ENCODE measurements at regions not wholly inside any gene's neighbourhood (a gene's known extent, or its start where the extent isn't known, plus 50 kb on each side); places are given as distances from the start of the nearest gene placed in this dataset.
"Not testable (repeated sequence)": the region's sequence is repeated elsewhere in the genome, so short reads cannot be mapped to it uniquely, and the experiment has no call there.

DNA sequence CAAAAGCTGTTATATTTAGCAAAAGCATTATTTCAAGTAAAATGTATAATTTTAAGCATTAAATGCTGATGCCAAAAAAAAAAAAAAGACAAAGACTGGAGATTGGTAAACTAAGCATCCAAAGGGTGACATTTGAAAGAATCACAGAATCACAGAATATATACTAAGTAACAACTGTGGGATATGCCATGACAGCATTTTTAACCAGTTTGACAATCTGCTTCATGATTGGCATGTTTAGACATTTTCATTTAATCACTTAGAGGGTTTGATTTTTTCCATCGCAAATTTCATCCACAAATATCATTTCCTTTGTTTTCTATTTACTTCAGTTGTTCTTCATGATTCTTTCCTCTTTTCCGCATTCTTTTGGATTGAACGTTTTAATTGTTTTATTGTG lies 66.9 kb upstream of the TMEM18 start:
- H2BK5ac ChIP-seq (ENCODE audit: low read depth, low read length, poor library complexity, severe bottlenecking): no peak overlapping the region
- H2AFZ ChIP-seq (ENCODE audit: low read depth, low read length): no peak overlapping the region
- no peak overlapping the region for H3K18ac ChIP-seq (ENCODE audit: low read depth in 1 of 2, low read length in 2 of 2)
- H3K23ac ChIP-seq (ENCODE audit: low read length in 2 of 2): no peak overlapping the region
- peaks cover 21% of the 10 kb centered on the region for H3K79me1 ChIP-seq (replicated peaks; ENCODE audit: low read length, poor library complexity, severe bottlenecking)
- H2AK5ac ChIP-seq (ENCODE audit: low read length, severe bottlenecking): no peak overlapping the region
- H3K4me2 ChIP-seq (ENCODE audit: low read length, poor library complexity, severe bottlenecking): no peak overlapping the region
- no peak overlapping the region for H3K4me3 ChIP-seq (ENCODE audit: insufficient read depth in 1 of 2, low read depth in 1 of 2, low read length in 2 of 2)
- 83% methylated on average over 2 of the region's 3 CpGs for WGBS
- H3K9ac ChIP-seq (ENCODE audit: low read length): no peak overlapping the region
- peaks cover 0 to 12% of the 10 kb centered on the region in 2 experiments for H3K36me3 ChIP-seq (ENCODE audit: control insufficient read depth in 1 of 2, insufficient read depth in 2 of 2, low read depth in 1 of 2, low read length in 2 of 2)
- no peak overlapping the region for H4K91ac ChIP-seq (ENCODE audit: low read length)
- no peak overlapping the region for H3K14ac ChIP-seq (ENCODE audit: low read length in 2 of 2)
- no peak overlapping the region for H3K4ac ChIP-seq (ENCODE audit: low read depth in 1 of 2, low read length in 2 of 2)
- H3K27me3 ChIP-seq (ENCODE audit: control insufficient read depth in 1 of 2, insufficient read depth in 1 of 2, low read length in 2 of 2): peaks cover 0 to 9% of the 10 kb centered on the region in 2 experiments
- no peak overlapping the region for H3K27ac ChIP-seq (ENCODE audit: low read length, poor library complexity, severe bottlenecking)
- no peak for DNase-seq
- H4K8ac ChIP-seq (ENCODE audit: low read length): no peak overlapping the region
- H3K9me3 ChIP-seq (ENCODE audit: control insufficient read depth, low read length): peaks cover 3% of the 10 kb centered on the region
- H3K4me1 ChIP-seq (ENCODE audit: control insufficient read depth, insufficient read depth, low read depth, low read length): peaks cover 10% of the 10 kb centered on the region
- H2BK15ac ChIP-seq (ENCODE audit: low read depth, poor library complexity, severe bottlenecking): no peak overlapping the region
- no peak overlapping the region for H2BK120ac ChIP-seq (ENCODE audit: low read depth, low read length)
- H2BK12ac ChIP-seq (ENCODE audit: low read length in 2 of 2): no peak overlapping the region

DNA sequence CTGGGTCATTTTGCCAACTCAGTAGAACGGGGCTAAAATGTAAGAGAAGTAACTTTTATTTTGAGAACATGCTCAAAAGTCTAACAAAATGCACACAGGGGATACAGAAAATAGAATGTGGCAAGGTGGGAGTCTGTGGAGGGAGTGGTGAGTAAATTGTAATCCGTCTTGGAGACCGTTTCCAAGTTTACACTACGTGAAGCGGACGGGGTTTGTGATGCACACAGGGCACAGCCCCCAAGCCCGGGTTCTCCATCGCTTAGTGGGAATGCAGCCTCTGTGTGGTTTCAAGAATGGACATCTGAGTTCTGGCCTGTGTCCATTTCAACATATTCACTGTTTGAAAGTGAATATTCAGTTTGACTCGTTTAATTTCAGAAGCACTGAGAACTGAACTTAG lies 65.0 kb upstream of the TMEM18 start:
- Histone ChIP-seq H2BK15ac (ENCODE audit: low read depth, poor library complexity, severe bottlenecking) (no peak overlapping the region), H3K9ac (ENCODE audit: low read length) (no peak overlapping the region), H3K18ac (ENCODE audit: low read depth in 1 of 2, low read length in 2 of 2) (no peak overlapping the region), H3K4me3 (ENCODE audit: insufficient read depth in 1 of 2, low read depth in 1 of 2, low read length in 2 of 2) (no peak overlapping the region), H3K36me3 (ENCODE audit: control insufficient read depth in 1 of 2, insufficient read depth in 2 of 2, low read depth in 1 of 2, low read length in 2 of 2) (peaks cover 0 to 4% of the 10 kb centered on the region in 2 experiments), H2AFZ (ENCODE audit: low read depth, low read length) (no peak overlapping the region), H3K27ac (ENCODE audit: low read length, poor library complexity, severe bottlenecking) (no peak overlapping the region), H4K8ac (ENCODE audit: low read length) (no peak overlapping the region), H3K4ac (ENCODE audit: low read depth in 1 of 2, low read length in 2 of 2) (no peak overlapping the region), H3K23ac (ENCODE audit: low read length in 2 of 2) (no peak overlapping the region), H3K79me1 (replicated peaks; ENCODE audit: low read length, poor library complexity, severe bottlenecking) (peaks cover 21% of the 10 kb centered on the region), H3K27me3 (ENCODE audit: control insufficient read depth in 1 of 2, insufficient read depth in 1 of 2, low read length in 2 of 2) (peaks cover 0 to 9% of the 10 kb centered on the region in 2 experiments), H4K91ac (ENCODE audit: low read length) (no peak overlapping the region), H2BK12ac (ENCODE audit: low read length in 2 of 2) (no peak overlapping the region), H2BK120ac (ENCODE audit: low read depth, low read length) (no peak overlapping the region), H3K9me3 (ENCODE audit: control insufficient read depth, low read length) (peaks cover 3% of the 10 kb centered on the region), H3K4me1 (ENCODE audit: control insufficient read depth, insufficient read depth, low read depth, low read length) (peaks cover 10% of the 10 kb centered on the region), H3K4me2 (ENCODE audit: low read length, poor library complexity, severe bottlenecking) (peak overlapping the region; percentile 13), H2AK5ac (ENCODE audit: low read length, severe bottlenecking) (no peak overlapping the region), H3K14ac (ENCODE audit: low read length in 2 of 2) (no peak overlapping the region), H2BK5ac (ENCODE audit: low read depth, low read length, poor library complexity, severe bottlenecking) (no peak overlapping the region)
- WGBS: 91% methylated on average over 8 of the region's 9 CpGs
- no peak for DNase-seq

DNA sequence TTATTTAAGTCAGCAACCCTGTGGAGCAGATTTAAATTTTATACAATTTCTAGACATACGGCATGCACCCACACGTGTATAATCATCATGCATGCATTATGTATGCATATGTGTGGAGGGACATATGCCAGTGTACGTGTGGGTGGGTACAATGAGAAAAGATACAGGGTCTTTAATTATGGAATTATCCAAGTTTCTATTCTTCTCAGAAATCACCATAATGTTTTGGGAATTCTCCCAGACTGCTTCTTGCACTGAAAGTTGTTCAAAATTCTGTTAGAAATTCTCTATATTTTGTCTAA lies 63.9 kb upstream of the TMEM18 start:
- Histone ChIP-seq H3K18ac (ENCODE audit: low read depth in 1 of 2, low read length in 2 of 2) (no peak overlapping the region), H4K8ac (ENCODE audit: low read length) (no peak overlapping the region), H2AFZ (ENCODE audit: low read depth, low read length) (no peak overlapping the region), H2AK5ac (ENCODE audit: low read length, severe bottlenecking) (no peak overlapping the region), H3K27ac (ENCODE audit: low read length, poor library complexity, severe bottlenecking) (peak overlapping the region; percentile 47), H2BK5ac (ENCODE audit: low read depth, low read length, poor library complexity, severe bottlenecking) (no peak overlapping the region), H3K27me3 (ENCODE audit: control insufficient read depth in 1 of 2, insufficient read depth in 1 of 2, low read length in 2 of 2) (peaks cover 0 to 9% of the 10 kb centered on the region in 2 experiments), H2BK12ac (ENCODE audit: low read length in 2 of 2) (no peak overlapping the region), H2BK120ac (ENCODE audit: low read depth, low read length) (no peak overlapping the region), H3K23ac (ENCODE audit: low read length in 2 of 2) (no peak overlapping the region), H3K9me3 (ENCODE audit: control insufficient read depth, low read length) (peaks cover 3% of the 10 kb centered on the region), H3K79me1 (replicated peaks; ENCODE audit: low read length, poor library complexity, severe bottlenecking) (peaks cover 13% of the 10 kb centered on the region), H3K4me2 (ENCODE audit: low read length, poor library complexity, severe bottlenecking) (peak overlapping the region; percentile 45), H3K9ac (ENCODE audit: low read length) (peak overlapping the region; percentile 76), H4K91ac (ENCODE audit: low read length) (no peak overlapping the region), H3K14ac (ENCODE audit: low read length in 2 of 2) (no peak overlapping the region), H3K4me3 (ENCODE audit: insufficient read depth in 1 of 2, low read depth in 1 of 2, low read length in 2 of 2) (peak overlapping the region in 1 of 2 experiments; percentile 79), H3K4ac (ENCODE audit: low read depth in 1 of 2, low read length in 2 of 2) (no peak overlapping the region), H2BK15ac (ENCODE audit: low read depth, poor library complexity, severe bottlenecking) (no peak overlapping the region), H3K36me3 (ENCODE audit: control insufficient read depth in 1 of 2, insufficient read depth in 2 of 2, low read depth in 1 of 2, low read length in 2 of 2) (no peaks in the 10 kb centered on the region), H3K4me1 (ENCODE audit: control insufficient read depth, insufficient read depth, low read depth, low read length) (peaks cover 10% of the 10 kb centered on the region)
- no peak for DNase-seq
- no CpG with 5 or more reads among the region's 3 CpGs for WGBS

DNA sequence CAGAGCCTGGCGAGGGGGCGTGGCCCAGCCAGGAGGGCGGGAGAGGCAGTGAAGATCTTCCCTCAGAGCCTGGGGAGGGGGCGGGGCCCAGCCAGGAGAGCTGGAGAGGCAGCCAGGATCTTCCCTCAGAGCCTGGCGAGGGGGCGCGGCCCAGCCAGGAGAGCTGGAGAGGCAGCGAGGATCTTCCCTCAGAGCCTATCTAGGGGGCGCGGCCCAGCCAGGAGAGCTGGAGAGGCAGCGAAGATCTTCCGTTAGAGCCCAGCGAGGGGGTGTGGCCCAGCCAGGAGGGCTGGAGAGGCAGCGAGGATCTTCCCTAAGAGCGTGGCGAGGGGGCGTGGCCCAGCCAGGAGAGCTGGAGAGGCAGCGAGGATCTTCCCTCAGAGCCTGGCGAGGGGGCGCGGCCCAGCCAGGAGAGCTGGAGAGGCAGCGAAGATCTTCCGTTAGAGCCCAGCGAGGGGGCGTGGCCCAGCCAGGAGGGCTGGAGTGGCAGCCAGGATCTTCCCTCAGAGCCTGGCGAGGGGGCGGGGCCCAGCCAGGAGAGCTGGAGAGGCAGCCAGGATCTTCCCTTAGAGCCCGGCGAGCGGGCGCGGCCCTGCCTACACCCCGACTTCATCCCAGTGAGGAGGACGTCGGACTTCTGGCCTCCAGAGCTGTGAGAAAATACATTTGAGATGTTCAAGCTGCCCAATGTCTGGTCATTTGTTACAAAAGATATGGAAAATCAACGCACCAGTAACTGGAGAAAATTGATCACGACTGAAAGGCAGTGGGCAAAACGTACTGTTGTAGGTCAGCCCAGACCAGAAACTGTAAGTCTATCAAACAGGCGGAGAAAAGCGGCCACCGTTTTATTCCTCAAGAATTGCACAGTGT lies 63.4 kb upstream of the TMEM18 start:
- H2AFZ ChIP-seq (ENCODE audit: low read depth, low read length): peak overlapping the region; percentile 86
- H4K91ac ChIP-seq (ENCODE audit: low read length): not testable (repeated sequence)
- under 1% methylated on average over 40 of the region's 41 CpGs for WGBS

More for the DNA sequence above, 63.4 kb upstream of the TMEM18 start:
- not testable (repeated sequence) for H2AK5ac ChIP-seq (ENCODE audit: low read length, severe bottlenecking); H3K9me3 ChIP-seq (ENCODE audit: control insufficient read depth, low read length); H3K23ac ChIP-seq (ENCODE audit: low read length in 2 of 2); H3K14ac ChIP-seq (ENCODE audit: low read length in 2 of 2); H2BK120ac ChIP-seq (ENCODE audit: low read depth, low read length); H3K4ac ChIP-seq (ENCODE audit: low read depth in 1 of 2, low read length in 2 of 2); H3K27me3 ChIP-seq (ENCODE audit: control insufficient read depth in 1 of 2, insufficient read depth in 1 of 2, low read length in 2 of 2); H3K36me3 ChIP-seq (ENCODE audit: control insufficient read depth in 1 of 2, insufficient read depth in 2 of 2, low read depth in 1 of 2, low read length in 2 of 2)
- H2BK5ac ChIP-seq (ENCODE audit: low read depth, low read length, poor library complexity, severe bottlenecking): peak overlapping the region; percentile 1
- peak overlapping the region in 1 of 2 experiments; percentile 54 for H2BK12ac ChIP-seq (ENCODE audit: low read length in 2 of 2)
- peak overlapping the region; percentile 73 for H3K27ac ChIP-seq (ENCODE audit: low read length, poor library complexity, severe bottlenecking)
- H2BK15ac ChIP-seq (ENCODE audit: low read depth, poor library complexity, severe bottlenecking): peak overlapping the region; percentile 58
- peaks cover 13% of the 10 kb centered on the region for H3K79me1 ChIP-seq (replicated peaks; ENCODE audit: low read length, poor library complexity, severe bottlenecking)
- peak overlapping the region; percentile 76 for H3K9ac ChIP-seq (ENCODE audit: low read length)
- peak; percentile 99 for DNase-seq
- H3K18ac ChIP-seq (ENCODE audit: low read depth in 1 of 2, low read length in 2 of 2): peak overlapping the region; percentile 25 to 35
- H3K4me3 ChIP-seq (ENCODE audit: insufficient read depth in 1 of 2, low read depth in 1 of 2, low read length in 2 of 2): peak overlapping the region; percentile 56 to 79
- peak overlapping the region; percentile 87 for H3K4me2 ChIP-seq (ENCODE audit: low read length, poor library complexity, severe bottlenecking)
- H3K4me1 ChIP-seq (ENCODE audit: control insufficient read depth, insufficient read depth, low read depth, low read length): peaks cover 12% of the 10 kb centered on the region
- H4K8ac ChIP-seq (ENCODE audit: low read length): peak overlapping the region; percentile 69

All from mesenchymal stem cell (in vitro differentiated cells and primary cell).